ENCODE measurements at regions not wholly inside any gene's neighbourhood (a gene's known extent, or its start where the extent isn't known, plus 50 kb on each side); places are given as distances from the start of the nearest gene placed in this dataset.

GRCh38 chr4:178415925-178416324 lies 973.7 kb upstream of the AGA start:
- intact Hi-C loops (cut with DNase I) = no loop called here
- no peak for ATAC-seq
- TF ChIP-seq POLR2A (IDR thresholded peaks at IDR 0.05) = no peak
- TF ChIP-seq CTCF (IDR thresholded peaks at IDR 0.05) = no peak
- no peak for DNase-seq
- 93 to 98% methylated on average over 8 to 14 of the region's 14 CpGs for WGBS, 2 donors
- Histone ChIP-seq H3K4me1 (peaks cover 9% of the 10 kb centered on the region), H3K36me3 (replicated peaks in 1 of 2; ENCODE audit: insufficient read depth in 1 of 2, low read depth in 2 of 2) (no peaks in the 10 kb centered on the region), H3K9me3 (no peaks in the 10 kb centered on the region), H3K4me3 (no peak overlapping the region), H3K27ac (no peak overlapping the region), H3K27me3 (no peaks in the 10 kb centered on the region)

DNA sequence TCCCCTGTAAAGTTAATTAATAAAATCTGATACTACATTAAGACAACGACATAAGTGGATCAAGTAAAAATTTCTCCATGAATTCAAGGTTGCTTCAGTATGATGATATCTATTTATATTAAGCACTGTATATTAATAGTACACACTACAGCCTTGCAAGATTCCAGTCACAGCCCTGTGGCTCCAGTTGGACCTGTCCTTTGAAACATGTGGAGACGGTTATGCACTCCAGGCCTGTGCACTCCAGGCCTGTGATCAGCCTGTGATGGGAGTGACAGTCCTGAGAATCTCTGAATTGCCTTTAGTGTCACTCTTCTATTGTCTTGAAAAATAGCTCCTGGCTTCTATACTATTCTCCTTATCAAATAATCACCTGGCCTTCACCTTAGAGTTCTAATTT lies 981.1 kb upstream of the AGA start:
- Histone ChIP-seq H3K27ac (no peak overlapping the region), H3K4me1 (no peaks in the 10 kb centered on the region), H3K27me3 (no peaks in the 10 kb centered on the region), H3K9me3 (no peaks in the 10 kb centered on the region), H3K4me3 (no peak overlapping the region), H3K36me3 (replicated peaks in 1 of 2; ENCODE audit: insufficient read depth in 1 of 2, low read depth in 2 of 2) (no peaks in the 10 kb centered on the region)
- TF ChIP-seq POLR2A (IDR thresholded peaks at IDR 0.05) = no peak
- no peak for TF ChIP-seq CTCF (IDR thresholded peaks at IDR 0.05)
- intact Hi-C loops (cut with DNase I) = no loop called here
- WGBS, 2 donors = 84 to 92% methylated on average over 2 of the region's 2 CpGs
- DNase-seq = no peak
- no peak for ATAC-seq

- H3K4me3 ChIP-seq = no peak overlapping the region
- H3K36me3 ChIP-seq (replicated peaks in 1 of 2; ENCODE audit: insufficient read depth in 1 of 2, low read depth in 2 of 2) = no peaks in the 10 kb centered on the region
- no peak overlapping the region for H3K27ac ChIP-seq
- DNase-seq = no peak
- ATAC-seq = no peak
- no peaks in the 10 kb centered on the region for H3K27me3 ChIP-seq
- 79 to 81% methylated on average over 3 of the region's 3 CpGs for WGBS, 2 donors
- intact Hi-C loops (cut with DNase I) = no loop called here
- no peaks in the 10 kb centered on the region for H3K9me3 ChIP-seq
- no peaks in the 10 kb centered on the region for H3K4me1 ChIP-seq
- TF ChIP-seq CTCF (IDR thresholded peaks at IDR 0.05) (no peak), POLR2A (IDR thresholded peaks at IDR 0.05) (no peak)
Measured at GRCh38 chr4:178426871-178427270, 984.6 kb upstream of the AGA start.

DNA sequence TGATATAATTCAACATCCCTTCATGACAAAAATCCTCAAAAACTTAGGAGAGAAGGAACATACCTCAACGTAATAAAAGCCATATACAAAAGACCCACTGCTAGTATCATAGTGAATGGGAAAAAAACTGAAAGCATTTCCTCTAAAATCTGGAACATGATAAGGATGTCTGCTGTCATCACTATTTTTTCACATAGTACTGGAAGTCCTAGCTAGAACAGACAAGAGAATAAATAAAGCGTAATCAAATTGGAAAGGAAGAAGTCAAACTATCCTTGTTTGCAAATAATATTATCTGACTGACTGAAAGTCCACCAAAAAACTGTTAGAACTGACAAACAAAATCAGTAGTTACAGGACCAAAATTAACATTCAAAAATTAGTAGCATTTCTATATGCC lies 985.4 kb upstream of the AGA start:
- H3K4me1 ChIP-seq = no peaks in the 10 kb centered on the region
- no peak for ATAC-seq
- H3K27me3 ChIP-seq = no peaks in the 10 kb centered on the region
- no peak overlapping the region for H3K4me3 ChIP-seq
- no peak overlapping the region for H3K27ac ChIP-seq
- intact Hi-C loops (cut with DNase I) = no loop called here
- DNase-seq = no peak
- WGBS, 2 donors = 72 to 75% methylated on average over 2 of the region's 2 CpGs
- no peaks in the 10 kb centered on the region for H3K9me3 ChIP-seq
- no peak for TF ChIP-seq POLR2A (IDR thresholded peaks at IDR 0.05)
- TF ChIP-seq CTCF (IDR thresholded peaks at IDR 0.05) = no peak
- H3K36me3 ChIP-seq (replicated peaks in 1 of 2; ENCODE audit: insufficient read depth in 1 of 2, low read depth in 2 of 2) = no peaks in the 10 kb centered on the region

DNA sequence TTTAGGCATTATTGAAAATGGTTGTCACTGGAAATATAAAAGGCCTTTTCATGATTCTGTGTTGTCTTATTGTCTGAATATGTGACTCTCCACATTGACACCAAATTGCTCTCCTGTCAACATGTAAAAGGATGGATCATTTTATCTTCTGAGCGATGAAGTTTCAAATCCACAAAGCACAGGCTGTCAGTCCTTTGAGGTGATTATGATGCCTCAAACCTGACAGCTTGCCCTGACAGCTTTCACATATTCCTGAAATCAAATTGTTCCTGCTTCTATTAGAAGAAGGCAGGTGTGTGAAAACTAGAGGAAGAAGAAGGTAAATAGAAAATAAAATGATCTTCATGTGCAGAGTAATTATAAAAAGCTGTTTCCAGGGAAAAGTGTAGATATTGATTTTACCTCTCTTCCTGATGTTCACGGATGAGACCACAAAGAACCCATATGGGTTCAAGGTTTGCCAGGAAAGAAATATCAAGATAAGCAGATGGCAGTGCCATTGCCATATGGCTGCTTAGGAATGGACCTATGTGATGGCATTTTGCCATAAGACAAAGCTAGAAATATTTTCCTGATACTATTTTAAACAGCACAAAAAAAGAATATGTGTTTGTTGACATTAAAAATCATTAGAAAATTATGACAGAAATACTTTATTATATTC lies 1006.3 kb upstream of the AGA start:
- DNase-seq = no peak
- WGBS, 2 donors = 53% methylated on average over 2 of the region's 2 CpGs
- Histone ChIP-seq H3K4me1 (no peaks in the 10 kb centered on the region), H3K27ac (no peak overlapping the region), H3K9me3 (no peaks in the 10 kb centered on the region), H3K4me3 (no peak overlapping the region), H3K27me3 (no peaks in the 10 kb centered on the region), H3K36me3 (replicated peaks in 1 of 2; ENCODE audit: insufficient read depth in 1 of 2, low read depth in 2 of 2) (no peaks in the 10 kb centered on the region)
- no peak for ATAC-seq
- TF ChIP-seq CTCF (IDR thresholded peaks at IDR 0.05) (no peak), POLR2A (IDR thresholded peaks at IDR 0.05) (no peak)
- intact Hi-C loops (cut with DNase I) = no loop called here
